ENCODE measurements at regions not wholly inside any gene's neighbourhood (a gene's known extent, or its start where the extent isn't known, plus 50 kb on each side); places are given as distances from the start of the nearest gene placed in this dataset.

DNA sequence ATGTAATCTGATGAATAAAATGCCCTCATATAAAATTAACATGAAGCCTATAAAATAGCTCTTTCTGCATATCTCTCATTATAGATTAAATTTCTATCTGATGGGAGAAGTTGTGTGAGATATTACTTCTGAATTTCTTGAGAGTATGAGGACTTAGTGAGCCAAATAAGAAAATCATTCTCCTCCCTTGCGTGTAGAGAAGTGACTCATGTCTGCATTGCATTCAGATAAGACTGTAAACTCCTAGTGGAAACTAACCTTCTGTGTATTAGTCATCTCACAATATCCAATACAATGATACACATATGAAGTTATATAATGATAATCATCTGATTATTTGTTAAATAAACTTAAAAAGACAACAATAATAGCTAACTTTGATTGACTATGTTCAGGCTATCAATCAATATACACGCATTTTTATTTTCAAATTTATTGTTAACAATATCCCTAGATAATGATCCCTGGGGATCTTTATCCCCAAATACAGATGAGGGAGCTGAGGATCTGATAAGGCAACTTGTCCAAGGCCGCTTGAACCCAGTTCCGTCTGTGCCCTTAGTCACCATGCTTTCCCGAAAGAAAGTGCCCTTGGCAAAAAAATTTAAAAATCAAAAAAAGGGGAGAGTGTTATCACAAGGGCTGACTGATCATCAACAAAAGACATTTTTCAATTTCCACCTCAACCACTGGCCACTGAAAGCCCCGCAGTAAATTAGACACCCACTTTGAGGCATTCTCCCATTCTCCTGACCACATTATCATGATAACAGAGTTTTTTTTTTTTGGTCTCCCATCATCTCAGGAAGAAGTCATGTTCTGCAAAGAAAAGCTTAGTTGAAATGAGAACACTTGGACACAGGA, 189.2 kb upstream of the RASSF8 start:
- intact Hi-C loops (cut with micrococcal nuclease; ENCODE audit: unreplicated experiment): loop anchor here (10.0 kb wide), 1 partner anchor 255 kb away; no protein-coding TSS in a partner anchor
- no peaks in the 10 kb centered on the region for H3K36me3 Mint-ChIP-seq (ENCODE audit: insufficient read depth, unreplicated experiment)
- no peak overlapping the region for H3K4me3 Mint-ChIP-seq (ENCODE audit: unreplicated experiment)
- no peaks in the 10 kb centered on the region for H3K9me3 Mint-ChIP-seq (ENCODE audit: unreplicated experiment)
- TF ChIP-seq, protein P1, sequence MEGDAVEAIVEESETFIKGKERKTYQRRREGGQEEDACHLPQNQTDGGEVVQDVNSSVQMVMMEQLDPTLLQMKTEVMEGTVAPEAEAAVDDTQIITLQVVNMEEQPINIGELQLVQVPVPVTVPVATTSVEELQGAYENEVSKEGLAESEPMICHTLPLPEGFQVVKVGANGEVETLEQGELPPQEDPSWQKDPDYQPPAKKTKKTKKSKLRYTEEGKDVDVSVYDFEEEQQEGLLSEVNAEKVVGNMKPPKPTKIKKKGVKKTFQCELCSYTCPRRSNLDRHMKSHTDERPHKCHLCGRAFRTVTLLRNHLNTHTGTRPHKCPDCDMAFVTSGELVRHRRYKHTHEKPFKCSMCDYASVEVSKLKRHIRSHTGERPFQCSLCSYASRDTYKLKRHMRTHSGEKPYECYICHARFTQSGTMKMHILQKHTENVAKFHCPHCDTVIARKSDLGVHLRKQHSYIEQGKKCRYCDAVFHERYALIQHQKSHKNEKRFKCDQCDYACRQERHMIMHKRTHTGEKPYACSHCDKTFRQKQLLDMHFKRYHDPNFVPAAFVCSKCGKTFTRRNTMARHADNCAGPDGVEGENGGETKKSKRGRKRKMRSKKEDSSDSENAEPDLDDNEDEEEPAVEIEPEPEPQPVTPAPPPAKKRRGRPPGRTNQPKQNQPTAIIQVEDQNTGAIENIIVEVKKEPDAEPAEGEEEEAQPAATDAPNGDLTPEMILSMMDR (IDR thresholded peaks at IDR 0.05; ENCODE audit: insufficient read depth in 1 of 2, low read depth in 1 of 2, low read length in 1 of 2, severe bottlenecking in 1 of 2, unreplicated experiment in 1 of 2): no peak
- H3K36me3 ChIP-seq (ENCODE audit: control insufficient read depth, insufficient read depth, low read length): no peaks in the 10 kb centered on the region
- H3K4me1 Mint-ChIP-seq (ENCODE audit: low read depth, unreplicated experiment): peaks cover 7% of the 10 kb centered on the region
- no peaks in the 10 kb centered on the region for H3K9me3 ChIP-seq
- POLR2A ChIA-PET: no interaction called here
- no peaks in the 10 kb centered on the region for H3K27me3 ChIP-seq (replicated peaks; ENCODE audit: control insufficient read depth, insufficient read depth, low read length)
- H3K27me3 Mint-ChIP-seq (ENCODE audit: insufficient read depth, unreplicated experiment): no peaks in the 10 kb centered on the region
- no peak for DNase-seq
- no peak overlapping the region for H3K4me3 ChIP-seq (ENCODE audit: low read depth, low read length)
- BruUV-seq (replicated peaks): no TSS peak
- no peaks in the 10 kb centered on the region for H3K4me1 ChIP-seq
- H3K27ac Mint-ChIP-seq (ENCODE audit: unreplicated experiment): no peak overlapping the region
- CTCF ChIA-PET: interaction anchor here (0.6 to 0.7 kb wide), 2 partner anchors 19 to 134 kb away, joined by 3 read pairs; no protein-coding TSS in a partner anchor

DNA sequence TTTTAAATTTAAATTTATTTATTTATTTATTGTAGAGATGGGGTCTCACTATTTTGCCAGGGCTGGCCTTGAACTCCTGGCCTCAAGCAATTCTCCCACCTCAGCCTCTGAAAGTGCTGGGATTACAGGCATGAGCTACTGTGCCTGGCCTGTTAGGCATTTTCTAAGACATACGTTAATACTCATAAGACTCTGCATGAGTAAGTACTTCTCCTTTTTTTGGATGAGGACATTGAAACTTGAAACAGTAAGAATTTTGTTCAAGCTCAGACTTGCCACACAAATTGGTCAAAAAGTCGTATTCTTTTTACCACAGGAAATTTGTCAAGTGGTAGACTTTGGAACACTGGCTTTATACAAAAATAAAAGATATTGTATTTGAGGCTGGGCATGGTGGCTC, 187.4 kb upstream of the RASSF8 start:
- ChIA-PET CTCF (no interaction called here), POLR2A (no interaction called here)
- intact Hi-C loops (cut with micrococcal nuclease; ENCODE audit: unreplicated experiment): no loop called here
- no peaks in the 10 kb centered on the region for H3K36me3 ChIP-seq (ENCODE audit: control insufficient read depth, insufficient read depth, low read length)
- no peaks in the 10 kb centered on the region for H3K36me3 Mint-ChIP-seq (ENCODE audit: insufficient read depth, unreplicated experiment)
- peaks cover 7% of the 10 kb centered on the region; the same call in 1 of the 2 replicates for H3K4me1 ChIP-seq
- TF ChIP-seq, protein P1 (IDR thresholded peaks at IDR 0.05; ENCODE audit: insufficient read depth in 1 of 2, low read depth in 1 of 2, low read length in 1 of 2, severe bottlenecking in 1 of 2, unreplicated experiment in 1 of 2): no peak
- H3K27me3 ChIP-seq (replicated peaks; ENCODE audit: control insufficient read depth, insufficient read depth, low read length): no peaks in the 10 kb centered on the region
- no peaks in the 10 kb centered on the region for H3K9me3 Mint-ChIP-seq (ENCODE audit: unreplicated experiment)
- no peak overlapping the region for H3K4me3 Mint-ChIP-seq (ENCODE audit: unreplicated experiment)
- H3K4me1 Mint-ChIP-seq (ENCODE audit: low read depth, unreplicated experiment): peaks cover 7% of the 10 kb centered on the region
- DNase-seq: no peak
- no peaks in the 10 kb centered on the region for H3K9me3 ChIP-seq
- H3K27me3 Mint-ChIP-seq (ENCODE audit: insufficient read depth, unreplicated experiment): no peaks in the 10 kb centered on the region
- no peak overlapping the region for H3K27ac Mint-ChIP-seq (ENCODE audit: unreplicated experiment)
- H3K4me3 ChIP-seq (ENCODE audit: low read depth, low read length): no peak overlapping the region
- BruUV-seq (replicated peaks): no TSS peak

DNA sequence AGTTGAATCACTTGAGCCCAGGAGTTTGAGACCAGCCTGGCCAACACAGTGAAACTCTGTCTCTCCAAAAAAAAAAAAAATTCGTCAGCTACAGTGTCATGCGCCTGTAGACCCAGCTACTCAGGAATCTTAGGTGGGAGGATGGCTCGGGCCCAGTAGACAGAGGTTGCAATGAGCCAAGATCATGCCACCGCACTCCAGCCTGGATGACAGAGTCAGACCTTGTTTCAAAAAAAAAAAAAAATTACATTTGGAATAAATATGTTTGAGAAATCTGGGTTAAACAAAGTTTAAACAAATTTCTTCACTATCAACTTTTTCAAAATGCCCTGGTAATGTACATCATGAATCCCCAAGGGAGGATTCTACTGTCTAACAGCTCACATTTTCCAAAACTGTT, 187.0 kb upstream of the RASSF8 start:
- Mint-ChIP-seq H3K36me3 (ENCODE audit: insufficient read depth, unreplicated experiment) (no peaks in the 10 kb centered on the region), H3K4me3 (ENCODE audit: unreplicated experiment) (no peak overlapping the region), H3K4me1 (ENCODE audit: low read depth, unreplicated experiment) (peaks cover 7% of the 10 kb centered on the region), H3K9me3 (ENCODE audit: unreplicated experiment) (no peaks in the 10 kb centered on the region), H3K27ac (ENCODE audit: unreplicated experiment) (no peak overlapping the region), H3K27me3 (ENCODE audit: insufficient read depth, unreplicated experiment) (no peaks in the 10 kb centered on the region)
- BruUV-seq (replicated peaks): no TSS peak
- TF ChIP-seq, protein P1 (IDR thresholded peaks at IDR 0.05; ENCODE audit: insufficient read depth in 1 of 2, low read depth in 1 of 2, low read length in 1 of 2, severe bottlenecking in 1 of 2, unreplicated experiment in 1 of 2): no peak
- Histone ChIP-seq H3K27me3 (replicated peaks; ENCODE audit: control insufficient read depth, insufficient read depth, low read length) (no peaks in the 10 kb centered on the region), H3K4me1 (peaks cover 7% of the 10 kb centered on the region; the same call in 1 of the 2 replicates), H3K9me3 (no peaks in the 10 kb centered on the region), H3K4me3 (ENCODE audit: low read depth, low read length) (no peak overlapping the region), H3K36me3 (ENCODE audit: control insufficient read depth, insufficient read depth, low read length) (no peaks in the 10 kb centered on the region)
- intact Hi-C loops (cut with micrococcal nuclease; ENCODE audit: unreplicated experiment): no loop called here
- ChIA-PET CTCF (interaction anchor here (1.1 kb wide), 1 partner anchor 188 kb away, joined by 3 read pairs; no protein-coding TSS in a partner anchor), POLR2A (no interaction called here)
- DNase-seq: no peak
